ENCODE measurements at regions not wholly inside any gene's neighbourhood (a gene's known extent, or its start where the extent isn't known, plus 50 kb on each side); places are given as distances from the start of the nearest gene placed in this dataset.

GRCh38 chr5:66249920-66250319 lies 105.8 kb downstream of the SREK1 start:
- Histone ChIP-seq H3K9ac (ENCODE audit: low read length) (no peak overlapping the region), H3K4me3 (replicated peaks in 1 of 2; ENCODE audit: low read depth in 1 of 2, low read length in 2 of 2) (no peak overlapping the region), H3K36me3 (ENCODE audit: control insufficient read depth in 1 of 2, insufficient read depth in 2 of 2, low read length in 2 of 2) (no peaks in the 10 kb centered on the region), H3K27ac (ENCODE audit: low read depth, low read length) (no peak overlapping the region), H3K4me1 (ENCODE audit: control insufficient read depth in 1 of 2, insufficient read depth in 2 of 2, low read length in 2 of 2) (peaks cover 6 to 14% of the 10 kb centered on the region in 2 experiments; a peak in 3 of 4 replicates), H2AFZ (ENCODE audit: low read depth, low read length, poor library complexity, severe bottlenecking) (no peak overlapping the region), H3K79me2 (ENCODE audit: insufficient read depth, low read length) (no peaks in the 10 kb centered on the region), H3K9me2 (ENCODE audit: insufficient read depth) (no peaks in the 10 kb centered on the region), H4K20me1 (ENCODE audit: insufficient read depth) (no peaks in the 10 kb centered on the region), H3K9me3 (ENCODE audit: control insufficient read depth in 1 of 2, insufficient read depth in 1 of 2, low read depth in 1 of 2, low read length in 2 of 2) (no peaks in the 10 kb centered on the region), H3K27me3 (ENCODE audit: insufficient read depth, low read length) (no peaks in the 10 kb centered on the region), H3K4me2 (ENCODE audit: low read length) (no peak overlapping the region)
- ATAC-seq (no peak), DNase-seq (ENCODE audit: low read depth, low spot score) (no peak)
- no TSS peak for BruUV-seq (replicated peaks)
- intact Hi-C loops (cut with micrococcal nuclease): no loop called here
- ChIA-PET POLR2A (no interaction called here), CTCF (interaction anchor here (1.1 kb wide), 1 partner anchor 56 kb away, joined by 3 read pairs; no protein-coding TSS in a partner anchor), RAD21 (ENCODE audit: low non-redundant PET in 1 of 2, low total read pairs in 2 of 2, uncharacterized antibody in 2 of 2, unreplicated experiment in 2 of 2) (no interaction called here)
- TF ChIP-seq ELF1 (IDR thresholded peaks at IDR 0.05; ENCODE audit: borderline replicate concordance, low read depth): no peak
- no peak for TF ChIP-seq MAX (IDR thresholded peaks at IDR 0.05)
- no peak for TF ChIP-seq CBX3 (IDR thresholded peaks at IDR 0.05; ENCODE audit: low read depth)
- TF ChIP-seq EZH2phosphoT487 (IDR thresholded peaks at IDR 0.05; ENCODE audit: borderline replicate concordance): no peak
- no peak for TF ChIP-seq TCF7L2 (IDR thresholded peaks at IDR 0.05; ENCODE audit: borderline replicate concordance, extremely low read depth, insufficient read depth, insufficient read length)
- no peak for TF ChIP-seq JUND (IDR thresholded peaks at IDR 0.05)
- TF ChIP-seq POLR2A (IDR thresholded peaks at IDR 0.05; ENCODE audit: borderline replicate concordance, extremely low read depth, insufficient read depth, insufficient read length): no peak
- TF ChIP-seq ZBTB33 (IDR thresholded peaks at IDR 0.05; ENCODE audit: extremely low read depth, insufficient replicate concordance, low read length): no peak
- TF ChIP-seq POLR2AphosphoS5 (IDR thresholded peaks at IDR 0.05; ENCODE audit: low read depth, low read length): no peak
- no peak for TF ChIP-seq CTCF (IDR thresholded peaks at IDR 0.05 in 2 of 3, conservative IDR thresholded peaks at IDR 0.05 in 1 of 3; ENCODE audit: borderline replicate concordance in 1 of 3, insufficient read depth in 1 of 3, low read depth in 2 of 3, low read length in 2 of 3)
- no peak for TF ChIP-seq ZFX (IDR thresholded peaks at IDR 0.05)
- TF ChIP-seq REST (IDR thresholded peaks at IDR 0.05; ENCODE audit: low read depth): no peak
- no peak for TF ChIP-seq SRF (IDR thresholded peaks at IDR 0.05; ENCODE audit: low read depth)
- no peak for TF ChIP-seq SP1 (IDR thresholded peaks at IDR 0.05; ENCODE audit: low read depth)
- no peak for TF ChIP-seq ZNF274 (IDR thresholded peaks at IDR 0.05; ENCODE audit: low read depth, low read length)
- no peak for TF ChIP-seq FOSL1 (IDR thresholded peaks at IDR 0.05; ENCODE audit: low read depth)
- no peak for TF ChIP-seq YY1 (IDR thresholded peaks at IDR 0.05; ENCODE audit: extremely low read depth, insufficient replicate concordance, low read depth, low read length)
- TF ChIP-seq EZH2 (IDR thresholded peaks at IDR 0.05): no peak
- no peak for TF ChIP-seq EGR1 (IDR thresholded peaks at IDR 0.05; ENCODE audit: low read depth)
